Left ventricle myocardium inferior (tissue), 1 donor: ENCODE measurements at regions not wholly inside any gene's neighbourhood (a gene's known extent, or its start where the extent isn't known, plus 50 kb on each side); places are given as distances from the start of the nearest gene placed in this dataset.

ENCODE experiments used
- DNase-seq: peaks from one replicate; pipeline ENCODE4 v3.0.0-alpha.2; 2020
- H3K27ac ChIP-seq: fragments of 200-600 bp; replicated peaks from 2 replicates; pipeline ENCODE4 v1.8.0; 2021
- H3K27me3 ChIP-seq: fragments of 200-600 bp; 2 replicates; pipeline ENCODE4 v1.8.0; 2021; ENCODE audit warnings: low read depth
- H3K36me3 ChIP-seq: fragments of 200-600 bp; 2 replicates; pipeline ENCODE4 v1.8.0; 2021
- H3K4me1 ChIP-seq: fragments of 200-600 bp; 2 replicates; pipeline ENCODE4 v1.8.0; 2021
- H3K4me3 ChIP-seq: fragments of 200-600 bp; 2 replicates; pipeline ENCODE4 v1.8.0; 2021; ENCODE audit warnings: mild to moderate bottlenecking, moderate library complexity
- H3K9me3 ChIP-seq: fragments of 200-600 bp; replicated peaks from 2 replicates; pipeline ENCODE4 v1.8.0; 2021
- CTCF ChIP-seq: fragments of 200-600 bp; IDR thresholded peaks from 2 replicates; pipeline ENCODE4 v1.8.0; 2021; ENCODE audit warnings: antibody characterized with exemption, mild to moderate bottlenecking, borderline replicate concordance
- intact Hi-C: fragments of 100-400 bp; cut with micrococcal nuclease; formaldehyde crosslinking; loops from one replicate; pipeline ENCODE4 v1.11.0; 2022
- donor health status: DM: no; HTN: yes; CAD: no; lungs with severe emphysema.

GRCh38 chr4:100261346-100261745 is 71.1 kb upstream of the DDIT4L start:
- intact Hi-C loops: no loop called here
- no peaks in the 10 kb centered on the region for H3K4me1 ChIP-seq
- peaks cover 23% of the 10 kb centered on the region for H3K9me3 ChIP-seq
- H3K27me3 ChIP-seq: no peaks in the 10 kb centered on the region
- no peaks in the 10 kb centered on the region for H3K36me3 ChIP-seq
- DNase-seq: no peak
- H3K4me3 ChIP-seq: no peak overlapping the region
- TF ChIP-seq CTCF: no peak
- no peak overlapping the region for H3K27ac ChIP-seq

GRCh38 chr4:100258675-100259074 is 68.4 kb upstream of the DDIT4L start:
- Histone ChIP-seq H3K9me3 (peaks cover 11% of the 10 kb centered on the region), H3K36me3 (no peaks in the 10 kb centered on the region), H3K27ac (no peak overlapping the region), H3K4me3 (no peak overlapping the region), H3K4me1 (no peaks in the 10 kb centered on the region), H3K27me3 (no peaks in the 10 kb centered on the region)
- no peak for DNase-seq
- intact Hi-C loops: no loop called here
- TF ChIP-seq CTCF: no peak

- no peaks in the 10 kb centered on the region for H3K4me1 ChIP-seq
- H3K27me3 ChIP-seq: no peaks in the 10 kb centered on the region
- H3K36me3 ChIP-seq: no peaks in the 10 kb centered on the region
- no peak overlapping the region for H3K4me3 ChIP-seq
- no peak overlapping the region for H3K27ac ChIP-seq
- peaks cover under 1% of the 10 kb centered on the region for H3K9me3 ChIP-seq
- no peak for DNase-seq
- no peak for TF ChIP-seq CTCF
- intact Hi-C loops: no loop called here
These were observed 67.3 kb upstream of the DDIT4L start for GRCh38 chr4:100257567-100257966.

GRCh38 chr4:100254237-100254636 is 64.0 kb upstream of the DDIT4L start:
- H3K4me3 ChIP-seq: no peak overlapping the region
- DNase-seq: no peak
- intact Hi-C loops: no loop called here
- no peak for TF ChIP-seq CTCF
- H3K4me1 ChIP-seq: no peaks in the 10 kb centered on the region
- no peak overlapping the region for H3K27ac ChIP-seq
- H3K36me3 ChIP-seq: no peaks in the 10 kb centered on the region
- H3K27me3 ChIP-seq: no peaks in the 10 kb centered on the region
- no peaks in the 10 kb centered on the region for H3K9me3 ChIP-seq

- TF ChIP-seq CTCF: no peak
- no peak for DNase-seq
- no peaks in the 10 kb centered on the region for H3K36me3 ChIP-seq
- H3K9me3 ChIP-seq: peaks cover 14% of the 10 kb centered on the region
- no peak overlapping the region for H3K27ac ChIP-seq
- intact Hi-C loops: no loop called here
- no peaks in the 10 kb centered on the region for H3K27me3 ChIP-seq
- no peak overlapping the region for H3K4me3 ChIP-seq
- no peaks in the 10 kb centered on the region for H3K4me1 ChIP-seq
These were observed 58.2 kb upstream of the DDIT4L start for GRCh38 chr4:100248476-100248875.

GRCh38 chr4:100246697-100247096 is 56.4 kb upstream of the DDIT4L start:
- H3K4me1 ChIP-seq: no peaks in the 10 kb centered on the region
- no peak for DNase-seq
- H3K4me3 ChIP-seq: no peak overlapping the region
- H3K27me3 ChIP-seq: no peaks in the 10 kb centered on the region
- H3K27ac ChIP-seq: no peak overlapping the region
- no peak for TF ChIP-seq CTCF
- H3K36me3 ChIP-seq: no peaks in the 10 kb centered on the region
- H3K9me3 ChIP-seq: peaks cover 14% of the 10 kb centered on the region
- intact Hi-C loops: no loop called here
